NCI-H2227 (cell line): ENCODE measurements at regions not wholly inside any gene's neighbourhood (a gene's known extent, or its start where the extent isn't known, plus 50 kb on each side); places are given as distances from the start of the nearest gene placed in this dataset.
"Not testable (repeated sequence)": the region's sequence is repeated elsewhere in the genome, so short reads cannot be mapped to it uniquely, and the experiment has no call there.

ENCODE experiments used
- DNase-seq: peaks from one replicate; lab custom pipeline; 2025; ENCODE audit not compliant: unreplicated experiment; lab: John Stamatoyannopoulos, UW

- no peak for DNase-seq
Measured at GRCh38 chr13:65435590-65435989, 1794.5 kb downstream of the PCDH9 start.

GRCh38 chr13:65417953-65418352, 1812.2 kb downstream of the PCDH9 start:
- DNase-seq = no peak

DNA sequence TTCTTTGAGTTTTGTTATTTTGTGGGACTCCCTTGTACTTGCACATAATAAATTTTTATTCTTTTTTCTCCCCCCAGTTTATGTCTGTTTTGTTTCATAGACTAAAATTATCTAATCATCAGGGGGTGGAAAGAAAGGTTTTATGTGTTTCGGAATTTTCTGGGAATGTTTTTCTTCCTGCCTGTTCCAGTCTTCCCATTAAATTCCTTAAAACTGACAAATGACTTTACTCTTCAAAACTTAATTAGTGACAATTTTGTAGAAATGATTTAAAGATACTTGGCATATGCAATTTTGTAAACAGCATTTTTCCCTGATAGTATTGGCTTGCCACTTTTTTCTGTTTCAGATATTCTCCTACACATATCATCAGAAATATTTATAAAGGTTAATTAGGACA, 1813.4 kb downstream of the PCDH9 start:
- no peak for DNase-seq

DNA sequence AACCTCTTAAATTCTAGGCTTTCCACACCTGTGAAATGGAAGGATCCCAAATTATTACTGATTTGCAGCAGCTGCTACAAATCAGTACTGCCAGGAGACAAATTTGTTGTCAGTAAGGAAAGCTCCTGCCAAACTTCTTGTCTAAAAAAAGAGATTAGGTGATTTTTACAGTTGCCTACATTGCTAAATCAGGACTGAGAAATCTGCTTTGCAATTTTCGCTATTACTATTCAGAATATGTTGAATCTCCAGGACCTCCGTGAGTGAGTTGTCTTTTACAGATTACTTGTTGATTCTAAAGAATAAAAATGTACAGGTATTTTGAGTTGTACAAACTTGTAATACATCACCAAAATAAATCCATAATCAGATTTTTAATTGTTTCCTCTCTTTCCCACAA, 1815.9 kb downstream of the PCDH9 start:
- no peak for DNase-seq

- DNase-seq = no peak
Measured at GRCh38 chr13:65411521-65411920, 1818.6 kb downstream of the PCDH9 start.

GRCh38 chr13:65410791-65411190, 1819.3 kb downstream of the PCDH9 start:
- no peak for DNase-seq

- no peak for DNase-seq
Measured at GRCh38 chr13:65401315-65401714, 1828.8 kb downstream of the PCDH9 start.

DNA sequence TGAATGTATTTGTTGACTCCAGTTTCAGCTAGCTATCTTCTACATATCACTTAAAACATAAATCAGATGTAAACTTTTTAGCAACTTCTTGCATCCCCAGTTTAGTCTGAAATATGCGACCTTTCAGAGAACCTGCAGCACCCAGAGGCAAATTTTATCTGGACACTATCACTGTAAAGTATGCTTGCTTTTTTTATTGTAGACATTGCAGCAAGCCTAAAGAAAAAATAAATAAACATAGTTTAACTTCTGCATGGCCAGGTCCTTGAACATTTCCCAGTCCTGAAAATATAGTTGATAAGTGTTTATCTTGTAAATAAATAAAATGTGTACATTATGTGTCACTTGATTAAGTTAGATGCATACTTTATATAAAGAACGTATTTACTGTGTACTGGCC, 1829.4 kb downstream of the PCDH9 start:
- DNase-seq = no peak

DNA sequence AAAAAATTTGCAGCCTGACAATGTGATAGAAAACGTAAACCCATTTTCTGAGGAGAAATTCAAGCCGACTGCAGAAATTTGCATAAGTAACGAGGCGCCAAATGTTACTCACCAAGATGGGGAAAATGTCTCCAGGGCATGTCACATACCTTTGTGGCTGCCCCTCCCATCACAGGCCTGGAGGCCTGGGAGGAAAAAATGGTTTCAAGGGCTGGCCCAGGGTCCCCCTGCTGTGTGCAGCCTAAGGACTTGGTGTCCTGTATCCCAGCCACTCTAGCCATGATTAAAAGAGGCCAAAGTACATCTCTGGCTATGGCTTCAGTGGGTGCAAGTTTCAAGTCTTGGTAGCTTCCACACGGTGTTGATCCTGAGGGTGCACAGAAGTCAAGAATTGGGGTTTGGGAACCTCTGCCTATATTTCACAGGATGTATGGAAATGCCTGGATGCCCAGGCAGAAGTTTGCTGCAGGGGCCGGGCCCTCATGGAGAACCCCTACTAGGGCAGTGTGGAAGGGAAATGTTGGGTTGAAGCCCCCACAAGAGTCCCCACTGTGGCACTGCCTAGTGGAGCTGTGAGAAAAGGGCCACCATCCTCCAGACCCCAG, 1842.3 kb downstream of the PCDH9 start:
- DNase-seq = no peak

GRCh38 chr13:65378943-65379519, 1851.1 kb downstream of the PCDH9 start:
- DNase-seq = peak; percentile 3

DNA sequence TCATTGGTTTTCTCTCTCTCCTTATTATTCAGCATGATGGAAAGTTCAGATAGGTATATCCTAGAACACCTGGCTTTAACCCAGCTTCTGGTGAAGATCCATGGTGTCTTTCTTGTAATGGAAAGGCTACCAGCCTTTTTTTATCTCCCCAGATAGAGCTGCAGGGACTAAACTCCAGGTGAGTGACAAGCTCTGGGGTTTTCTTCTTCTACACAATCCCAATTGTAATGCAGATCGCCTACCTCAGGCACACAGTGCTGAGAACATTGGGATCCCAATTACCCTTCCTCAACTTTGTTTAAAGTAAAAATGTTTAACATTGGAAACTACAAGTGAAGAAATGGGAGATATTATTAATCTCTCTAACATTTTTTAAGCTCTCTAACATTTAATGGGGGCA, 1851.7 kb downstream of the PCDH9 start:
- DNase-seq = no peak

- no peak for DNase-seq
Measured at GRCh38 chr13:65368832-65369231, 1861.3 kb downstream of the PCDH9 start.

- DNase-seq = no peak
Measured at GRCh38 chr13:65353951-65354350, 1876.2 kb downstream of the PCDH9 start.

GRCh38 chr13:65353150-65353549, 1877.0 kb downstream of the PCDH9 start:
- DNase-seq = not testable (repeated sequence)

DNA sequence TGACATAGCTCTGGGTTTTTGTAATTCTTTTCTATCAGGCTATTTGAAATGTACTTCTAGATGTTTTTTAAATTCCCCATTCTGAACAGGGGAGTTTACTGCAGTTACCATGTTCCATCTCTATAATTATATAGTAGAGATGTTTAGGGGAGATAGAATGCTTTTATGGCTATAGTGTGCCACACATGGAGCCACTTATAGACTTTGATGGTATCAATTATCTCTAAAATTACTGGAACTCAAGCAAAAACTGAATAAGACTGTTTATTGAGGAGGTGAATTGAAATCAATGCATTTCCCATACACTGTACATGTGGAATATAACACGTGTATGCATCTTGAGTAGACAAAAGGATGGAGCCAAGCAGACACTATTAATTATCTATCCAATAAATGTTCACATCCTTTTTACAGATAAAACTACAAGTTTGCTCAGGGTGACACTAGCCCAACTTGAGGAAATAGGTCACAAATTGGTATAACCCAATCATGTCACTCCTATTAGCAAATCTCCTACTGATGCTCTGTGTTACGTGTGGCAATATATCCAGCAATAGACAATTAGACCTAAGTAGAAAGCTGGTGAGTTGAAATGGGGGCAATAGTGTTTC, 1882.6 kb downstream of the PCDH9 start:
- DNase-seq = peak; percentile 83

GRCh38 chr13:65343898-65344663, 1886.1 kb downstream of the PCDH9 start:
- no peak for DNase-seq

- no peak for DNase-seq
Measured at GRCh38 chr13:65342541-65343337, 1887.4 kb downstream of the PCDH9 start.

- DNase-seq = no peak
Measured at GRCh38 chr13:65339241-65339640, 1890.9 kb downstream of the PCDH9 start.

DNA sequence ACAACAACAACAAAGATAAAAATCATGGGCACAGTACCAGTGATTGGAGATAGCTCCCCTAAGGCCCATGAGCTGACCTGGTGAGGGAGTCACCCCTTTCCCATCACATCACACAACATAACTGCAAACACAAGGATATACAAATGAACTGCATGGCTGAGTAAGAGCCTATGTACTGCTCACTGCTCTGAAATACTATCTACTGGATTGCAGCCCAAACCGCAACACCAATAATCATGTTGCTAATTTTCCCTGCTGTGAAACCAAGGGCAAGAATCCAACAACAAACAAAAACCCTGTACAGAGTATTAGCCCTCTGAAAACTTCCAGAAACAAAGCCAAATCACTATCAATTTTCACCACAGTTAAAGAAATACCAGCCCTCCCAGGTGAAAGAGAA, 1893.2 kb downstream of the PCDH9 start:
- DNase-seq = peak; percentile 1

DNA sequence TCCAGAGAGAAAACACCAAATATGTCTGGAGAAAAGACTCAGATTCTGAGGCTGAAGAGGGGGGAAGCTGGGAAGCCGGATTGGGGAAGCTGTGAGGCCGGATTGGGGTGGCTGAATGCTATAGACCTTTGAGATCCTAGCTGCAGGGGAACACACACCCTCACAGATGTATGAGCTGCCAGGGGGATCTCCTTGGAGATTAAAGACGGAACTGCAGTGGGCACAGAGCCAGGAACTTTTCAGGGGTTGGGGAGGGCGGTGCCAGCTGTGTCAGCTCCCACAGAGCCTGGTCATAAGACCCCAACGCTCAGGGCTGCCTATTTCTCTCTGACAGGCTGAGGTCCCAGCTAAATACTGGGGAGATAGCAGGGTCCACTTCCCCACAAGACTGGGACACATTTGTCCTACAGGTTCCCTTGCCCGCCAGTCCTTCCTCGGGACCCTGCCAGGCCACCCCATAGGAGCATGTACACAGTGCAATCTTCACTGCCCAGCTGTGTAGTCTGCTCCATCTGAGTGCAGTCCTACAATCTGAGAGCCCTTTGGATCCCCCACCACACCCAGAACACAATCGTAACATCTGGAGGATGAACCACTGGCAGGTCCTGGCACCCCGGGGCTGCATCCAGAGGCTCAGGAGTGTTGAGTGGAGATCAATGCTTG, 1893.9 kb downstream of the PCDH9 start:
- no peak for DNase-seq

DNA sequence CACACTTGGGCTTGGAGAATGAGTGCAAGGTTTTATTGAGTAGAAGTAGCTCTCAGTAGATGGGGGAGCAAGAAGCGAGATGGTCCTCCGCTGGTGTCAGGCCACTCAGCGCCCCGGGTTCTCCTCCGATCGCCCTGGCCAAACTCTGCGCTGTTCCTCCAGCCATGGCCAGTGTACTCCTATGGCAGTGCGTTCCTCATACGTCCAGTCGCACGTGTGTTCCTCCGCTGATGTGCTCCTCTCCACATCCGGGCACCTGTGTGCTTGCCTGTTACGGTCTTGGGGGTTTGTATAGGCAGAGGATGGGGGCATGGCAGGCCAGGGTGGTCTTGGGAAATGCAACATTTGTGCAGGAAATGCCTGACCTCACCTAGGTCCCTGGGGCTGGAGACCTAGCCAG, 1899.4 kb downstream of the PCDH9 start:
- no peak for DNase-seq
